LNCAP (cell line): ENCODE measurements at regions not wholly inside any gene's neighbourhood (a gene's known extent, or its start where the extent isn't known, plus 50 kb on each side); places are given as distances from the start of the nearest gene placed in this dataset.

Source experiments
- CTCF ChIP-seq: fragments of 450-650 bp; IDR thresholded peaks from 2 replicates; pipeline ENCODE4 v1.5.1; 2017; ENCODE audit warnings: mild to moderate bottlenecking

- no peak for TF ChIP-seq CTCF
Observed at GRCh38 chr3:182725372-182726251, 67.7 kb upstream of the ATP11B start.

GRCh38 chr3:182726258-182727142 is 66.8 kb upstream of the ATP11B start:
- no peak for TF ChIP-seq CTCF

- TF ChIP-seq CTCF = no peak
Observed at GRCh38 chr3:182728238-182728637, 65.1 kb upstream of the ATP11B start.

- TF ChIP-seq CTCF = no peak
Observed at GRCh38 chr3:182729903-182730674, 63.2 kb upstream of the ATP11B start.

- no peak for TF ChIP-seq CTCF
Observed at GRCh38 chr3:182730675-182731042, 62.6 kb upstream of the ATP11B start.

- no peak for TF ChIP-seq CTCF
Observed at GRCh38 chr3:182731764-182732163, 61.5 kb upstream of the ATP11B start.
